Heart left ventricle (tissue), 13 donors: ENCODE measurements at regions not wholly inside any gene's neighbourhood (a gene's known extent, or its start where the extent isn't known, plus 50 kb on each side); places are given as distances from the start of the nearest gene placed in this dataset.

Experiments used
- CTCF ChIP-seq, 12 donors: fragments of 200-600 bp; sonication (generic) in 4 of 12; IDR thresholded peaks; one replicate each; pipeline versions ENCODE4 v1.5.0 to v1.8.0; 2018 to 2022; ENCODE audit warnings: antibody characterized with exemption in 12 of 12, mild to moderate bottlenecking in 5 of 12
- POLR2A ChIP-seq, 2 donors: fragments of 450-650 bp; IDR thresholded peaks; one replicate each; pipeline ENCODE4 v1.6.1; 2017; ENCODE audit warnings: antibody characterized with exemption in 2 of 2, mild to moderate bottlenecking in 2 of 2, moderate library complexity in 2 of 2
- donor health status: ischemic (EF 13 %, LVEDD 7.1; RV severe dilation, severe dysfunction).
- donor health status: DM: no; HTN: yes; CAD: no.
- donor health status: DM: no; HTN: no; CAD: no.
- donor health status: ischemic (EF 25% LVEDD 6.9; RV normal size, moderate dysfunction).
- donor health status: ischemic (EF 25% LVEDD 5.7; RV mildly dilated, moderate dysfunction).
- donor health status: ischemic (EF 35%, LVEDD 5.7; RV mildly dilated, moderate dysfunction).
- donor health status: nonischemic (EF 11% LVEDD 7.7; RV severe dilation, severe dysfunction).
- donor health status: DM: yes; HTN: yes; CAD: no.
- donor health status: PGD.
- donor health status: ischemic (EF 29% LVEDD 5.4; RV normal size, mild dysfunction).
- donor health status: nonischemic (EF 23%, LVEDD 6.1; RV moderate dilation, normal function).

- TF ChIP-seq CTCF (IDR thresholded peaks at IDR 0.05): no peak
- no peak for TF ChIP-seq POLR2A (IDR thresholded peaks at IDR 0.05)
These were observed 94.0 kb upstream of the WSB1 start for GRCh38 chr17:27199948-27200347.
